H4 (cell line): ENCODE measurements at regions not wholly inside any gene's neighbourhood (a gene's known extent, or its start where the extent isn't known, plus 50 kb on each side); places are given as distances from the start of the nearest gene placed in this dataset.
"Not testable (repeated sequence)": the region's sequence is repeated elsewhere in the genome, so short reads cannot be mapped to it uniquely, and the experiment has no call there.

ENCODE experiments used
- DNase-seq: peaks from one replicate; pipeline ENCODE4 v3.0.0-alpha.2; 2015; ENCODE audit warnings: low spot score

DNA sequence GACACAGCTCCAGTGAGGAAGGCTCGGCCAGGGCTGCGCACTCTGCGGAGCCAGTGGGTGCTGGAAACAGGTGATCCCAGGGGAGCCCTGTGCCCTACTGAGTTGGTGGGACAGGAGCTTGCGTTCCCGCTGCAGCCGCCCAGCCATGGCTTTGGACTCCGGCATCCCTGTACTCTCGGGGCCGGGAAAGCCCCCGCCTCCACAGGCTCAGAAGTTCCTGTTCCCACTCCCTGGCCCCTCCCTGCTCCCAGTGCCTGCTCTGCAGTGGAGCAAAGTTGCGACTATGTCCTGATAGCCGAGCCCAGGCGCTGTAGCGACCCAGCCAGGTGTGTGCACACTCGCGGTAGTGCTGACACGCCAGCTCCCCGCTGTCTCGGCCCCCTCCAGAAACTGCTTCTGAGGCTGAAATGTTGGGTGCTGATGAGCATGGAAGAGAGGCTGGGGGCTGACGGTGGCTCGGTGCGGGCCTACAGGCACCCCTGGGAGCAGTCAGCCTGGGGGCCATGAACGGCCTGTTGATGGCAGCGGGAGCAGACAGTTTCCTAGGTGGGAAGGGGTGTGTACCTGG lies 344.6 kb upstream of the MGAT4C start:
- DNase-seq = no peak

DNA sequence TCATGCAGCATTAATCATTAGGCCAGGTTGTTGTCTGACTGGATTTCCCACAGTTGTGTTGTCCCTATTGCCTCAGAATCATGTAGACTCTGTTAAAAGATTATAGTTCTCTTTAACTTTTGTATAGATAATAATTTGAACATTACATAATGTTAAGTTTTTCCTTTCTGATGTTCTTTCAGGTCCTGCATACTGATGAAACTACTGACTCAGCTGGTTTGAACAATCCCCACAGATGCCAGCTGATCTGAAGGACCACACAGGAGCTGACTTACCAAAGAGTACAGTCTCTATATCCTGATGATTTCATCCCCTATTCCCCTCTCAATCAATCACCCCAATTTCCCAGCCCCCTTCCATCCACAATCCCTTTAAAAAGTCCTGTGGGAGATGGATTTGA lies 341.2 kb upstream of the MGAT4C start:
- DNase-seq = no peak

DNA sequence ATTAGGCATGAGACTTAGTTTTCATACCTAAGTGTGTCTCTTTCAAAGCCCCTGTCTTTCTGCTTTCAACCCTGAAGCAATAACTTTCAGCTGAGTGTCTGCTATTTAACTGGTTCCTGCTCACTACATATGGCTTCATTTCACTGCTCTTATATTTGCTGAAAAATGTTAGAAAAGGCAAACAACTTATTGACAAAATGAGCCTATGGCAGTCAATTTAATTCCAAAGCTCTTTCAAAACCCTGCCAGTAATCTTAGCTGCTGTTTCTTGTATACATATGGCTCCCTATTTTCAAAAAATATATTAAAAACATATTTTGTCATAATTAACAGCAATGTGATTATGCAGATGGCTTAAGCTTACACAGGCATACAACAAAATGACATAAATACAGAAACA lies 334.1 kb upstream of the MGAT4C start:
- no peak for DNase-seq

DNA sequence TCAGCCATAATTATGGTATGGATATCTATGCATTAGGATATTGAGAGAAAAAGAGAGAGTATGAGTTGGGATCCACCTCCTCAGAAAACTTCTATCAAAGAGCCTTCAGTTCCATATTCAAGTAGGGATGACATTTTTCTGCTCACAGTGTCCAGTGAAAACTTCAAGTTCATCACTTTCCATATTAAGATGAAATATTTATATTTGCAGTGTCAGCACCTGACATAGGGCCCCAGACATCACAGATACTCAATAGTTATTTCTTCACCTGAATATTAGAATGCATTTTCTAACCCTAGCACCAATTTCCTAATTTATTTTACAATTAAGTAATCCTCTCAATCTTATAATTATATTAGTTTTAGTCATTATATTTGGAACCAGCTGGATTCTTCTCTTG lies 318.0 kb upstream of the MGAT4C start:
- no peak for DNase-seq

DNA sequence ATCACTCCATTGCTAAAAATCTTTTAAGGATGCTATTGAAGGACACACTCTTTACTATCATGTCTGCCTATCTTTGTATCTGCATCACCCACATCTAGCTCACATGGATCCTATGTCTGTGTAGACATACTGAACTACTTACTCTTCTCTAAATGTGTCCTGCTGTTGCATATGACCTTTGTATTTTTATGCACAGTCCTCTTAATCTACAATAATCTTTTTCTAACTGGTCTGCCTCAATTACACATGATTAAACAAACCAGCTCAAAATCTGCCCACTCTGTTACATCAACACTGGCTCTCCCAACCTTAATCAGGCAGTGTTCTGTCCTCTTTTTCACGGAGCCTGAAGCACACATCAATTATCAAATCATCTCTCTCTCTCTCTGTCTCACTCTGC lies 316.3 kb upstream of the MGAT4C start:
- no peak for DNase-seq

DNA sequence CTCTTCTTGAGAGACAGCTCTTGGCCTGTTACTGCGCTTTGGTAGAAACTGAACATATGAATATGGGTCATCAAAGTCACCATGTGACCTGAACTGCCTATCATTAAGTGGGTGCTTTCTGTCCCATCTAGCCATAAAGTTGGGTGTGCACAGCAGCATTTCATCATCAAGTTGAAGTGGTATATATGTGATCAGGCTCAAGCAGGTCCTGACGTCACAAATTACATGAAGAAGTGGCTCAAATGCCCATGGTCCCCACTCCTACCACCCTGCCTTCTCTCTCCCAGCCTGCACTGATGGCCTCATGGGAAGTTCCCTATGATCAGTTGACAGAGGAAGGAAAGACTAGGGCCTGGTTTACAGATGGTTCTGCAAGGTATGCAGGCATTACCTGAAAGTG lies 308.8 kb upstream of the MGAT4C start:
- DNase-seq = no peak

DNA sequence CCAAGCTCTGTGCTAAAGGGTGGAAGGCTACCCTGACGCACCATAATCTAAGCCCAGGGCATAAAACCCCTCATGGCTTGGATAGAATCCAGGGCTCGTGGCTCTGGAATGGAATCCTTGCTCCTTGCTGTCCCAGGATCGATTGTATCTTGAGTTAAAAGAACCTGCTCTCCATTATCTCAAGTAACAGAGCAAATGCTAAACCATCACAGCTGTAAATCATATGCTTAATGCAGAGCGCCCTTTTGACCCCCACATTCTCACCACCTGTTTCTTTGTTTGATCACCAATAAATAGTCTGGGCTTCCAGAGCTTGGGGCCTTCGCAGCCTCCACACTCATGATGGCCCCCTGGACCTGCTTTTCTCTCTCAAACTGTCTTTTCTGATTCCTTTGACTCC lies 299.3 kb upstream of the MGAT4C start:
- DNase-seq = not testable (repeated sequence)

DNA sequence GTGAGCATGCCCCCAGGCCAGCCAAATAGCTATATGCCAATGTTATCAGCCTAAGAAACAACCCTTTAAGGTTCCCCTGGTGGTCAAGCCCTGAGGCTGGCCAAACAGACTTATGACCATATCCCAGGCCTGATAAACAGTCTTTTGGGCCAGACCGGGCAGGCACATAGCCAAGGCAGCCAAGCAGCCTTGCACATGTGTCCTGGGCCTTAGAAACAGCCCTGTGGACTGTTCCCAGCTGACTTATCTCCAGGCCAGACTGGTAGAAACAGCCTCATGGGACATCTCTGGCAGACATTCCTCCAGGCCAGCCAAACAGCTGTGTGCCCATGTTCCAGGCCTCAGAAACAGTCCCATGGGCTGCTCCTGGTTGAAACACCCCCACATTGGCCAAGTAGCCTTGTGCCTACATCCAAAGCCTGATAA lies 295.0 kb upstream of the MGAT4C start:
- no peak for DNase-seq

DNA sequence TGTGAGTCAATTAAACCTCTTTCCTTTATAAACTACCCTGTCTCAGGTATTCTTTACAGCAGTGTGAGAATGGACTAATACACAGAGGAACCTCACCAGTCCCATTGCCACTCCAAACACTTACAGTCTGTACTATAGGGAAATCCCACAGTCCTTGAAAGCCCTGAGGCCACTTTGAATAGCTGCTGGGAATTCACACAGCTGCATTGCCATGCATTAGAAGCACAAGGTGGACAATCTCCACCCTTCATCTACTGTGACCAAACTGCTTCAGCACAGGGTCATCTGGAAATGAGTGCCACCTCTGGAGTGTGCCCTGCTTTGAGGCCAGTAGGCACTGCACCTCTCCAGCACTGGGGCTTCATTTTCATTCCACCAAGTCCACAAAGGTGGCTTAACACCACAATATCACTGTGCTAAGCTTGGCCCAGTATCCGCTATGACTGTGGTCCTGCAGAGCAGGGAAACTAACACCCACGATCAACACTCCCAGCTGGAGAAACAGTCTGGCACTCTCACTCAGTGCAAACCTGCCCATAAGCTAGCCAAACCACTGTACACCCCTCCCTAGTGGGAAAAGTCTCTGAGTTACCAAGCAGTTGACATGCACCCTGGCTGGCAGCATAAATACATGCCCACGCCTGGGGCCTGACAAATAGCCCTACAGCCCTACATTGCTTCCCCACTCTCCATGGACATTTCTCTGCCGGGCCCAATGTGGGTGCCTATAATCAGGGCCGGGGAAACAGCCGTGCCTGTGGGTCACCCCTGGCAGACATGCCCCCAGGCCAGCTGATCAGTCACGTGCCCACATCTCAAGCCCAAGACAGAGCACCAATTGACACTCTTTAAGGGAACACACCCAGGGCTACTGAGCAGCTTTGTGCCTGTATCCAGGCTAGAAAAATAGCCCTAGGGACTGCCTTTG lies 294.3 kb upstream of the MGAT4C start:
- DNase-seq = no peak

DNA sequence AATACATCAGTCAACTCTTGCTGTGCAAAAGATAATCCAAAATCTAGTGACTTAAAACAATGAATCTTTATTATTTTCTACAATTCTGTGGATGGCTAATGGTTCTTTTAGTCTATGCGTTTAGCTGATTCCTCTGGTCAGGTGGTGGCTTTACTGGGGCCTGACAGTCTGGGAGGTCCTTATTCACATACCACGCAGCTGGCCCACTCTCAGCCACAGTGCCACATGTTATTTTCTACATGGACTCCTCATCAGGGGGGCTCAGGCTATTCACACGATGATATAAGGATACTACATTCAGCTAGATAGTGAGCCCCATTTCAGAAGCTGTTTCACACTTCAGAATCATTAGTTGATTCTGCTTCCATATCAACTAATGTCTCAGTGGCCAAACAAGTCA lies 287.5 kb upstream of the MGAT4C start:
- DNase-seq = no peak

DNA sequence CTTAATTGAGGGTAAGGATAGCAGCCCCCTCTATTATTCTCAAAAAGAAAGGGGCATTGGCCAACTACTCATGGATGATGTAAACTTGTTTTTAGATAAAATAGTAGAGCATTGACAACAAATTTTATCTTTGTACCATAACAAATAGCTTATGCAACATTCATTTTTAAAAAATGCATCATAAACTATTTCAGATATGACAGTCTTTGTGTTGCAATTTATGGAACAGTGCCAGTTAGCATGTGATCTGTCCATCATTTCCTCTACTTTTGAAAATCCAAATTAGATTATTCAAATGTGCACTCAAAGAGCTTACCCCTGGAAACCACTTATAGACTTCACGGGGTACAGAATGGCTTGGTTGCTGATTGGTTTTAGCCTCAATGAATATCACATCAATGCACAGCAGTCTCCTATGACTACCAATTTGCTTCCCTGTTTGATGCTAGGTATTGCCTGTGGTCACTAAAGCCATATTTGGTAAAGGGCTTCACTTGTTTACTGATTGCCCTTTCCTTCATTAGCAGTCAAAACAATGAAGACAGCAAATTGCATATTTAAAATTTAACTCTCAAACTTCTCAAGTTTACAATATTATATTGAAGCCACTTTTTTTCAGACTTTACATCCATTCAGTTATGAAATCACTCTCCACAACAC lies 274.9 kb upstream of the MGAT4C start:
- no peak for DNase-seq

DNA sequence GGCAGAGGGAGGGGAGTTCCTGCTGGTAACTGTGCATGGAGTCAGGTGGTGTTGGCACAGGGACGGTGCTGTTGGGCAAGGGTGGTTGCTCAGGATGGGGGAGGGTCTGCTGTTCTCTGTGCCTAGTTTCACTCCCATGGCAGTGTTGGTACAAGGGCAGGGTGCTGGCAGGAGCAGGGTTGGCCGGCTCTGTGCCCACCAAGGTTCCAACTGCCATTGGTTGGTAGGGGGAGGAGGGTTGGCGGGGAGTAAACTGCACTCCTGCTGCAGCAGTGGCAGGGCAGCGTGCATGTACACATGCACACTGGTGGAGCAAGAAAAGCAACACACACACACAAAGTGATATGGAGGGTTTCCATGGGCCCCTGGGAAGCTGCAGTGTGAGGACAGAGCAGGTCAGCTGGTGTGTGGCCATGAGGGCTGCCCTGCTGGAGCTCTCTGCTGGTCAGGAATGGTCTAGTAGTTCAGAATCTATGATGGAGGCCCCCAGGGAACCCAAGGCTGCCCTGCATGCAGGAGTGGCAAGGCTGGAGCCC lies 269.9 kb upstream of the MGAT4C start:
- DNase-seq = no peak

DNA sequence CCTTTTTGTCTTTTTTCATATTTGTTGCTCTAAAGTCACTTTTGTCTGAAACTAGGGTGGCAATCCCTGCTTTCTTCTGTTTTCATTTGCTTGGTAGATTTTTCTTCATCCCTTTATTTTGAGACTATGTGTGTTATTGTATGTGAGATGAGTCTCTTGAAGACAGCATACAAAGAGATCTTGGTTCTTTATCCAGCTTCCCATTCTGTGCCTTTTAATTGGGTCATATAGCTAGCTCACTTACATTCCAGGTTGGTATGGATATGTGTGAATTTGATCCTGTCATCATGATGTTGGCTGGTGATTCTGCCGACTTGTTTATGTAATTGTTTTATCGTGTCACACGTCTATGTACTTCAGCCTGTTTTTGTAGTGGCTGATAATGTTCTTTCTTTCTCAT lies 267.7 kb upstream of the MGAT4C start:
- no peak for DNase-seq

DNA sequence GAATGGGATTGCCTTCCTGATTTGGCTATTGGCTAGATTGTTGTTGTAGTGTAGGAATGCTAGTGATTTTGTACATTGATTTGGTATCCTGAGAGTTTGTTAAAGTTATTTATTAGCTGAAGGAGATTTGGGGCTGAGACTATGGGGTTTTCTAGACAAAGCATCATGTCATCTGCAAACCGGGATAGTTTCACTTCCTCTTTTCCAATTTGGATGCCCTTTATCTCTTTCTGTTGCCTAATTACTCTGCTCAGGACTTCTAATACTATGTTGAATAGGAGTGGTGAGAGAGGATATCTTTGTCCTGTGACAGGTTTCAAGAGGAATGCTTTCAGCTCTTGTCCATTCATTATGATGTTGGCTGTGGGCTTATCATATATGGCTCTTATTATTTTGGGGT lies 265.7 kb upstream of the MGAT4C start:
- DNase-seq = no peak

DNA sequence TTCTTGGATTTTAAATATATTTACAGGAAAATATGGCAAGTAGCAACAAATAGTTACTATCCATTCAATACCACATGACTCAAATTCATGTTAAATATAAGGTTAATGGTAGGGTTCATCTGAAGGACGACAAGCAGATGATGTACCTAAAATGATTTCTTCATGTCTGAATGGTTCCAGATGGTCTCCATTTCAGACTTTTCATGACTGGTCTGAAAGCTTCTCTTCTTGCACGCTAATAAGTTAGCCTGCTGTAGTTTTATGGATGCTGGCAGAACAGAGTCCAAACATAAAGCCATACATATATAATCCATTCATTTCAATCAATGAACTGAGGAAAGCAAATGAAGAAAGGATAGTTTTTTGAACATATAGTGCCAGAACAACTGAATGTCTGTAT lies 257.0 kb upstream of the MGAT4C start:
- DNase-seq = no peak

DNA sequence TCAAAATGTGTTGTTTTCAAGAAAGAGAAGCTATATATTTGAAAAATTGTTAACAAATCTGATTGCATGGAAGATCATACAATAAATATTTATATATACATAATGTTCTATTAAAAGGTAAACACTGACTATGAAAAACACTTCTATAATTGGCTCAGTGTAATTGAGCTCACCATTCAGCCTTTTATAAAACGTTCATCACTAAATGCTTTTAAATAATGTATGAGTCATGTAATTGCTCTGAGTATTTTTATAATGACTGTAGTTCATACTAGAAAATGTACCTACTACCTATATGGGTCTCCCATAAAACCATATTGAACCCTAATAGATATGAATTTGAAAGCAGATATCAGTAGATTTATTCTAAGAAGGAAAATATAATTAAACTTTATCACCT lies 240.4 kb upstream of the MGAT4C start:
- no peak for DNase-seq

DNA sequence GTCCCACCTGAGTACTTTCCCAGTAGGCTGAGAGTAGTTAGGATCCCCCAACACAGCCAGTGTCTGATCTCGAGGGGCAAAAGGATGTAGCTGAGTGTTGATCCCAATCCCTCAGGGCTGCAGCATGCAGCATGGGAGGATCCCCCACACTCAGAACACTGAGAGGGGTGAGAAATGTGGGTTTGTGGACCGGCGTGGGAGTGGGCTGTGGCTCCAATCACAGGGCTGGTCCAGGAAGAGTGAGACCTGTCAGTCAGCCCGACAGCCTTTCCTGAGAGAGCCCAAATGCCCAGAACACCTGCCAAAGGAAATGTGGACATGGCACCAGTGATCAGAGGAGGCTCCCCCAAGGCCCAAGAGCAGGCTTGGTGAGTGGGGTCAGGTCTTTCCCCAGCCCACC lies 228.3 kb upstream of the MGAT4C start:
- no peak for DNase-seq

DNA sequence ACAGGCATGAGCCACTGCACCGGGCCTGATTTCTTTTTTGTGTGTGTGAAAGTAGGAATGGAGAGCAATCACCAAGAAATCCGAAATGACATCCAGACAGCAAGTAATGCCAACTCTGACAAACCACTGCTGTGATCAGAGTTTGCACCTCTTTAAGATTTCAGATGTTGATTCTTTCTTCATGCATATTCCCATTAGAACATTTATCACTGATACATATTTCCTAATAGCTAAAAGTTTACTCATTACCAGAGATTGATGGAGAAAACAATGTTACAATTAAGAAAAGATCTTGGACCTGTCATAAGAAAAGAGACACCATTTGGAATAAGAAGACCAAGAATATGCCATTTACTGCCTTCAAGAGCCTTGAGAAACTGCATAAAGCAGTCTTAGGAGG lies 217.0 kb upstream of the MGAT4C start:
- no peak for DNase-seq

DNA sequence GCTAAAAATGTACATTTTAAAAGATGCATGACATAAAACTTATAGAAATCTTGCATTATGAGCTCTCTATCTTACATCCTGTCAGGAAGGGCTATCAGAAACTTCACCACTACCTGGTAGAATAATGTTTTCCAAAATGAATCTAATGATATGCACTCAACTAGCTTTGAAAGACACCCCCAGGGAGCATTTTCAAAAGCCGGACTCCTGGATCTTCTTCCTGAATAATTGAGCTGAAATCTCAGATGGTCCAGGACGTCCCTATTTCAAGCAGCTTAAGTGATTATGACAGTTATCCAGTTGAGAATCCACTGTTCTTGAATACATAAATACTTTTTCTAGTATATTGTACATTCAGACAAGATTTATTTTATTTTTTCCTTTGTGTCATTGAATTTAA lies 200.6 kb upstream of the MGAT4C start:
- no peak for DNase-seq

DNA sequence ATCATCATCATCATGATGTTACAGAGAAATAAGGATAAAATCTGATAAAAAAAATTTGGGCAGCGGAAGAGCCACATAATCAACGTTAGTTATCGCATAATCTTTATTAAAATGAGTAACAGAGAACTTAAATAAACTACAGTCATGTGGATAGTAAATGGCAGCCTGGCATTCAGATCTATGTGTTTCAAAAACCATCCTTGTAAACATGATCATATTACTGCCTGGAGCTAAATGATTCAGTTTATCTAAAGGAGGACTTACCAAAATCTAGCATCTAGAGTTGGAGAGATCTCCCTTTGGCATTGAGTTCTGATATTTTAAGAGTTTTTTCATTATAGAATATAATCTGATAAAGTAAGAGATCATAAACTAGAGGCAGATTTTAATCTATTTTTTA lies 200.1 kb upstream of the MGAT4C start:
- no peak for DNase-seq

DNA sequence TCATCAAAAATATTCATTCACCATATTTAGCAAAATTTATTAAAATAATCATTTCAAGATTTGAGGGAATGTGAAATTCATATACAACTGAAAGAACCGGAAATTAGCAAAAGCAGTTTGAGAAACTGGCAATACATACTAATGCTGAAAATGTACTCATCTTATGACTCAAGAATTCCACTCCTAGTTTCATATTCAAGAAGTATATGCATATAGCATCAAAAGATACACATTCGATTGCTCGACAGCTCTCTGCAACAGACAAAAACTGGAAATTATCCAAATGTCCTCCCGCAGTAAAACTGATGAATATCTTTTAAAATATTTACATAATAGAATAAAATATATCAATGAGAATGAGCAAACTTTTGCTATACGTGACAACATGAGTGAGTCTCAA lies 189.2 kb upstream of the MGAT4C start:
- DNase-seq = no peak

DNA sequence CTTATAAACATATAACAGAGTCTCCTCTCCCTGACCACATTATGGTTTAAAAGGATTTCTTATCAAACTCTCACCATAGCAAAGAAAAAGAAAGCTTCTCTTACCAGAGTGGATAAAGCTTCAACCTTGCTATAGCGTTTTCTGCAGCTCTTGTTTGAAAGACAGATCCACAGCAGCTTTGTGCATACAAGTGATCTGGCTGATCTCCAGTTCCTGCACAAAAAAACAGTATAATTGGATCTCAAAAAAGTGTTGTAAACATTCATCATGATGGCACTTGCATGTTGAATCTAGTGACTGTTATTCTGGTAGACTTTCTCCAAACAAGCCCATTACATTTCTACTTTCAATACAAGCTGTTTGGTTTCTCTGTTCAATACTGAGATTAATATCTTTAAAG lies 178.9 kb upstream of the MGAT4C start:
- DNase-seq = no peak

DNA sequence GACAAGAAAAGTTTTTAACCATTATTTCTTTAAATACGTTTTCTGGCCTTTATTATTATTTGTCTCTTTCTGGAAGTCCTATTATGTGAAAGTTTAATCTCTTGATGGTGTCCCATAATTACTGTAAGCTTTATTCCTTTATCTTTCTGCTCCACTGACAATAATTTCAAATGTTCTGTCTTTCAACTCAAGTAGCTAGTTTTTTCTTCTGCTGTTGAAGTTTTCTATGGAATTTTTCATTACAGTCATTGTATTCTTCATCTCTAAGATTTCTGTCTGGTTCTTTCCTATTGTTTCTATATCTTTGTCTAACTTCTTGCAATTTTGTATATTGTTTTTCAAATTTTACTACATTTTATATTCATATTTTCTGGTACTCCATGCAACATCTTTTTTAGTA lies 173.6 kb upstream of the MGAT4C start:
- DNase-seq = no peak
